Gastroesophageal sphincter (tissue), 4 donors: ENCODE measurements at regions not wholly inside any gene's neighbourhood (a gene's known extent, or its start where the extent isn't known, plus 50 kb on each side); places are given as distances from the start of the nearest gene placed in this dataset.

Source experiments
- ATAC-seq: fragments of 150-250 bp; one replicate; pipeline ENCODE4 v1.9.1; 2016; ENCODE audit warnings: mild to moderate bottlenecking, moderate library complexity
- H3K27ac ChIP-seq, 4 donors: fragments of 200-600 bp; sonication (generic) in 3 of 4; 1 replicate in 3 of 4; 2 replicates in 1 of 4; pipeline ENCODE4 v1.5.1; 2016 to 2019
- H3K27me3 ChIP-seq: fragments of 200-600 bp; sonication (generic); one replicate; pipeline ENCODE4 v1.5.1; 2019
- H3K36me3 ChIP-seq, 2 donors: fragments of 200-600 bp; sonication (generic); one replicate each; pipeline ENCODE4 v1.5.1; 2019; ENCODE audit warnings: control low read depth in 1 of 2
- H3K4me1 ChIP-seq, 3 donors: fragments of 200-600 bp; sonication (generic); 1 replicate in 2 of 3; 2 replicates in 1 of 3; pipeline ENCODE4 v1.5.1; 2016 to 2019; ENCODE audit warnings: control low read depth in 2 of 3
- H3K4me3 ChIP-seq, 2 donors: fragments of 200-600 bp; sonication (generic); one replicate each; pipeline ENCODE4 v1.5.1; 2019; ENCODE audit warnings: mild to moderate bottlenecking in 1 of 2, moderate library complexity in 1 of 2
- H3K9me3 ChIP-seq, 3 donors: fragments of 200-600 bp; sonication (generic); one replicate each; pipeline ENCODE4 v1.5.1; 2017 to 2019; ENCODE audit warnings: control low read depth in 2 of 3
- EP300 ChIP-seq: sonication (generic); formaldehyde crosslinking; IDR thresholded peaks from one replicate; pipeline ENCODE4 v1.6.1; 2017; ENCODE audit warnings: antibody characterized with exemption, mild to moderate bottlenecking
- POLR2A ChIP-seq, 2 donors: fragments of 450-650 bp; IDR thresholded peaks; one replicate each; pipeline ENCODE4 v1.6.1; 2017; ENCODE audit warnings: antibody characterized with exemption in 2 of 2, mild to moderate bottlenecking in 2 of 2, moderate library complexity in 1 of 2
- POLR2AphosphoS5 ChIP-seq: sonication (generic); formaldehyde crosslinking; IDR thresholded peaks from one replicate; pipeline ENCODE4 v1.6.1; 2017; ENCODE audit warnings: antibody characterized with exemption
- WGBS, 2 donors: methylation state at CpG; one replicate each; pipeline ENCODE4 v1.1.5; 2018; ENCODE audit warnings: low coverage in 1 of 2; 5-methylcytosine and 5-hydroxymethylcytosine counted together
- TF ChIP-seq, protein P1 (sequence below), 4 experiments: fragments of 200-600 bp in 2 of 4; fragments of 450-650 bp in 2 of 4; sonication (generic) in 1 of 4; IDR thresholded peaks; one replicate each; pipeline ENCODE4 v1.5.1; 2017 to 2019; ENCODE audit warnings: antibody characterized with exemption in 4 of 4, mild to moderate bottlenecking in 2 of 4, moderate library complexity in 2 of 4

DNA sequence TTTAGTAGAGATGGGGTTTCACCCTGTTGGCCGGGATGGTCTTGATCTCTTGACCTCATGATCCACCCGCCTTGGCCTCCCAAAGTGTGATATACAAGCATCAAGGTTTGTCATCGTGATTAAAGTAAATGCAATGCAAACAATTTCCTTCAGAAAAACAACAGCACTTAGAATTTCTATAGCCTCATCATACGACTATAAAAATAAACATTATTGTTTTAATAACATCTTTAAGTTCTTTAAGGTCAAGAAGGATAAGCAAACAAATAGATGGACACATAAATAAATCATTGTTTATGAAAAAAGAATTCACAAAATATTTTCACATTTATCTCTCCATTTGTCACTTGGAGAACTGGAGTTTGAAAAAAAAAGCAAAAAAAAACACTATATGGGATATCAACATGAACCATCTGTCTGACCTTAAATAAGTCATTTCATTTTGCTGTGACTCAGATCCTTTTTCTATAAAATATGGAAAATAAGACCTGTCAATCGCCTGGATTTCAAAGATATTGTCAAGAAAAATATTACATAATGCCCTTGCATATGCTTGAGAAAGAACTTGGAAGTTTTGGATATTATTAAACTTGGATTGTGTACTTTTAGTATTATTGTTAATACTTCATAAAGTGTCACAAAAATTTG, 642.0 kb upstream of the KCNMB2 start:
- H3K4me3 ChIP-seq, result no peak overlapping the region
- H3K36me3 ChIP-seq, result no peaks in the 10 kb centered on the region
- H3K9me3 ChIP-seq, result peaks cover 0 to 26% (median 0%) of the 10 kb centered on the region in 3 donors
- no peak for TF ChIP-seq POLR2AphosphoS5
- TF ChIP-seq, protein P1, sequence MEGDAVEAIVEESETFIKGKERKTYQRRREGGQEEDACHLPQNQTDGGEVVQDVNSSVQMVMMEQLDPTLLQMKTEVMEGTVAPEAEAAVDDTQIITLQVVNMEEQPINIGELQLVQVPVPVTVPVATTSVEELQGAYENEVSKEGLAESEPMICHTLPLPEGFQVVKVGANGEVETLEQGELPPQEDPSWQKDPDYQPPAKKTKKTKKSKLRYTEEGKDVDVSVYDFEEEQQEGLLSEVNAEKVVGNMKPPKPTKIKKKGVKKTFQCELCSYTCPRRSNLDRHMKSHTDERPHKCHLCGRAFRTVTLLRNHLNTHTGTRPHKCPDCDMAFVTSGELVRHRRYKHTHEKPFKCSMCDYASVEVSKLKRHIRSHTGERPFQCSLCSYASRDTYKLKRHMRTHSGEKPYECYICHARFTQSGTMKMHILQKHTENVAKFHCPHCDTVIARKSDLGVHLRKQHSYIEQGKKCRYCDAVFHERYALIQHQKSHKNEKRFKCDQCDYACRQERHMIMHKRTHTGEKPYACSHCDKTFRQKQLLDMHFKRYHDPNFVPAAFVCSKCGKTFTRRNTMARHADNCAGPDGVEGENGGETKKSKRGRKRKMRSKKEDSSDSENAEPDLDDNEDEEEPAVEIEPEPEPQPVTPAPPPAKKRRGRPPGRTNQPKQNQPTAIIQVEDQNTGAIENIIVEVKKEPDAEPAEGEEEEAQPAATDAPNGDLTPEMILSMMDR (IDR thresholded peaks at IDR 0.05), result no peak
- TF ChIP-seq POLR2A (IDR thresholded peaks at IDR 0.05), result no peak
- TF ChIP-seq EP300, result no peak
- no peak for ATAC-seq
- no peak overlapping the region for H3K27ac ChIP-seq
- no peaks in the 10 kb centered on the region for H3K27me3 ChIP-seq
- H3K4me1 ChIP-seq, result peaks cover 0 to 8% (median 0%) of the 10 kb centered on the region in 3 donors
- WGBS, 2 donors, result 85 to 96% methylated on average over 2 to 5 of the region's 5 CpGs

DNA sequence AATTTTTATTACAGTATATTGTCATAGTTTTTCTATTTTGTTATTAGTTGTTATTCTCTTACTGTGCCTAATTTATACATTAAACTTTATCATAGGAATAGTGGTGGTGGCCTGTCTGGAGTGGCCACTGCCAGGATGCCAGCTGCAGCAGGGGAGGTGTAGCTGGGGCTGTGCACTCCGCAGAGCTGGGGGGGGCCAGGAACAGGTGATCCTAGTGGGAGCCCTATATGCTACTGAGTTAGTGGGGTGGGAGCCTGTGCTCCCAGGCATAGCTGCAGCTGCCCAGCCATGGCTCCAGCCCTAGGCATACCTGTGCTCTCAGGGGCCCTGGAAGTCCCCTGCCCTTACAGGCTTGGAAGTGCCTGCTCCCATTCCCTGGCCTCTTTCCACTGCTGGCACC, 638.1 kb upstream of the KCNMB2 start:
- ATAC-seq, result no peak
- no peaks in the 10 kb centered on the region for H3K27me3 ChIP-seq
- no CpG with 5 or more reads among the region's 1 CpG for WGBS, 2 donors
- no peak for TF ChIP-seq EP300
- TF ChIP-seq POLR2A (IDR thresholded peaks at IDR 0.05), result no peak
- TF ChIP-seq, protein P1 (IDR thresholded peaks at IDR 0.05), result no peak
- no peak for TF ChIP-seq POLR2AphosphoS5
- no peaks in the 10 kb centered on the region for H3K36me3 ChIP-seq
- peaks cover 0 to 7% (median 0%) of the 10 kb centered on the region in 3 donors for H3K4me1 ChIP-seq
- no peak overlapping the region for H3K27ac ChIP-seq
- no peak overlapping the region for H3K4me3 ChIP-seq
- H3K9me3 ChIP-seq, result peaks cover 0 to 45% (median 0%) of the 10 kb centered on the region in 3 donors

DNA sequence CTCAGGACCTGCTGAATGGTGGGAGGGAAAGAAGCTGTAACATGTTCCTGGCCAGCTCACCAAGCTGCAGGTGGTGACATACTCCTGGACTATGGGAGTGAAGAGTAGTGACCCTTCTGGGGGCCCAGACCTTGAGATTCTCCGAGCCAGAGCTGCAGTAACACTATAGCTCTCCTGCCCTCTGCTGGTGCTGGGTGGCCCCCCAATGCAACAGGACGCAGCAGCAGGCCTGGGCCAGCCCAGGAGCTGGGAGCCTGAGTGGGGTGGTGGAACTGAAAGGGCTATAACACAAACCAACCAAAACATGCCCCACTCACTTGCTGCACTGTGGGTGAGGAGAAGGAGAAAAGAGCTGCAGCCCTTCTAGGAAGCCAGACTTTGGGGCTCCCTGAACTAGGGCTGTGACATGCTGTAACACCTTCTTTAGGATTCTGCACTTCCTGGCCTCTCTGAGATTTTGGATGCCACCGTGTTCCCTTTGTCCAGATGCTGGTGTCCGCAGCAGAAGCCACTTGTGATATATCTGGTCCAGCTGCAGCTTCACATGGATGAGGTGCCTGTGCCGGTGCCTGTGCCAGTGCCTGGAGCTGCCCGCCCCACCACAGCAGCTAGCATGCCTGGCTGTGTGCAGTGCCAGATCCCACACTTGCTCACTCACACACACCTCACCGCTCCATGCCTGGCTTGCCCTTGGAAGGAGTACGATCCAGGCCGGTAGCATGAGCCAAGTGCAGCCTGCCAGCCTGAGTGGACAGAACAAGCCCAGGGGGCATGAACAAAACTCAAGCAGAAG, 636.8 kb upstream of the KCNMB2 start:
- Histone ChIP-seq H3K4me1 (peaks cover 0 to under 1% (median 0%) of the 10 kb centered on the region in 3 donors), H3K27ac (no peak overlapping the region), H3K36me3 (no peaks in the 10 kb centered on the region), H3K27me3 (no peaks in the 10 kb centered on the region), H3K9me3 (peaks cover 0 to 45% (median 0%) of the 10 kb centered on the region in 3 donors), H3K4me3 (no peak overlapping the region)
- WGBS, 2 donors, result 100% methylated on average over 1 of the region's 9 CpGs; no CpG with 5 or more reads in 1 of the 2 donors
- no peak for TF ChIP-seq POLR2AphosphoS5
- TF ChIP-seq, protein P1 (IDR thresholded peaks at IDR 0.05), result no peak
- no peak for TF ChIP-seq EP300
- TF ChIP-seq POLR2A (IDR thresholded peaks at IDR 0.05), result no peak
- ATAC-seq, result no peak

DNA sequence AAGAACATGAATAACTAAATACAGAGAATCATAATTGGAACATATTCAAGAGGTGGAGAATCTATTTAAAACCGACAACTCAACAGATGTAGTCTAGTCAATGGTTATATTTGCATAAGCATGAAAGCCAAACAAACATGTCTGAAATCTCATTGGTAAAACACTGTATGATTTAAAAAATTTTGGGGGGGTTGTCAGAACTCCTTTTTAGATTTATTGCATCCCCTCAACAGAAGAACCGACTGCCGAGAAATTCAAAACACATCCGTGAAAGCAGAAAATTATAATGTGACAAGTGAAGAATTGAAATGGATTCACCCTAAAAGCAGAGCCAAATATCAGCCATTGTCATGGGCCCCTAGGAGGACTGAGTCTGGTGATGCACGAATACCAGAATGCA, 633.4 kb upstream of the KCNMB2 start:
- ATAC-seq, result no peak
- H3K4me1 ChIP-seq, result peaks cover 9 to 30% (median 20%) of the 10 kb centered on the region in 3 donors
- peaks cover 0 to 33% (median 0%) of the 10 kb centered on the region in 3 donors for H3K9me3 ChIP-seq
- H3K27me3 ChIP-seq, result no peaks in the 10 kb centered on the region
- 90 to 98% methylated on average over 5 of the region's 5 CpGs for WGBS, 2 donors
- no peaks in the 10 kb centered on the region for H3K36me3 ChIP-seq
- H3K4me3 ChIP-seq, result no peak overlapping the region
- H3K27ac ChIP-seq, result peak overlapping the region in 2 of 4 donors; percentile 80 to 81
- TF ChIP-seq POLR2A (IDR thresholded peaks at IDR 0.05) (no peak), POLR2AphosphoS5 (no peak), EP300 (no peak)
- TF ChIP-seq, protein P1 (IDR thresholded peaks at IDR 0.05), result no peak
